ENCODE measurements at regions not wholly inside any gene's neighbourhood (a gene's known extent, or its start where the extent isn't known, plus 50 kb on each side); places are given as distances from the start of the nearest gene placed in this dataset.

DNA sequence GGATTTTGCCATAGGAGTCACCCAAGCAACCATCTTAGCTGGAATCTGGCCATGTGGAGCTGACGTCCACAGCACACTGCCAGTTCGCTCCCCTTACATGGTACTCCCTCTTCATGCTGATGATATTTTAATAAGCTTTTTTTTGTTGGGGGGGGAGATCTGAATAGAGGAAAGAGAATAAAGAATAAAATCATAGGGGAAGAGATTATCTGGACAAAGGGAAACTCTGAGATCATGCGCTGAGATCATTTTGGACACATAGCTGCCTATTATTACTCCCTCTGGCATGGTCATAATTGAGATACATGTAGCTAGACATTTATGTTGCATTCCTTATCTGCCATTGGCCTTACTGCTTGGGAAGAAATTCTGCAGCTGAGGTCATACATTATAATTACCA lies 282.7 kb downstream of the HTR7 start:
- TF ChIP-seq, protein P1, sequence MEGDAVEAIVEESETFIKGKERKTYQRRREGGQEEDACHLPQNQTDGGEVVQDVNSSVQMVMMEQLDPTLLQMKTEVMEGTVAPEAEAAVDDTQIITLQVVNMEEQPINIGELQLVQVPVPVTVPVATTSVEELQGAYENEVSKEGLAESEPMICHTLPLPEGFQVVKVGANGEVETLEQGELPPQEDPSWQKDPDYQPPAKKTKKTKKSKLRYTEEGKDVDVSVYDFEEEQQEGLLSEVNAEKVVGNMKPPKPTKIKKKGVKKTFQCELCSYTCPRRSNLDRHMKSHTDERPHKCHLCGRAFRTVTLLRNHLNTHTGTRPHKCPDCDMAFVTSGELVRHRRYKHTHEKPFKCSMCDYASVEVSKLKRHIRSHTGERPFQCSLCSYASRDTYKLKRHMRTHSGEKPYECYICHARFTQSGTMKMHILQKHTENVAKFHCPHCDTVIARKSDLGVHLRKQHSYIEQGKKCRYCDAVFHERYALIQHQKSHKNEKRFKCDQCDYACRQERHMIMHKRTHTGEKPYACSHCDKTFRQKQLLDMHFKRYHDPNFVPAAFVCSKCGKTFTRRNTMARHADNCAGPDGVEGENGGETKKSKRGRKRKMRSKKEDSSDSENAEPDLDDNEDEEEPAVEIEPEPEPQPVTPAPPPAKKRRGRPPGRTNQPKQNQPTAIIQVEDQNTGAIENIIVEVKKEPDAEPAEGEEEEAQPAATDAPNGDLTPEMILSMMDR (IDR thresholded peaks at IDR 0.05), result no peak
- TF ChIP-seq POLR2A (IDR thresholded peaks at IDR 0.05), result no peak
